DMS79 treated with DMSO at 0.1 percent for 48 hours (cell line): ENCODE measurements at regions not wholly inside any gene's neighbourhood (a gene's known extent, or its start where the extent isn't known, plus 50 kb on each side); places are given as distances from the start of the nearest gene placed in this dataset.
A peak's percentile ranks its signal among the peaks of the same experiment; 100 is the strongest.
"Not testable (repeated sequence)": the region's sequence is repeated elsewhere in the genome, so short reads cannot be mapped to it uniquely, and the experiment has no call there.

Experiments used
- DNase-seq: peaks from one replicate; lab custom pipeline; 2025; lab: John Stamatoyannopoulos, UW

GRCh38 chr2:129201696-129202095, 777.8 kb upstream of the RAB6C start:
- no peak for DNase-seq

- no peak for DNase-seq
Measured at GRCh38 chr2:129203331-129203730, 776.1 kb upstream of the RAB6C start.

GRCh38 chr2:129204581-129204980, 774.9 kb upstream of the RAB6C start:
- not testable (repeated sequence) for DNase-seq

GRCh38 chr2:129205176-129205575, 774.3 kb upstream of the RAB6C start:
- DNase-seq, result no peak

DNA sequence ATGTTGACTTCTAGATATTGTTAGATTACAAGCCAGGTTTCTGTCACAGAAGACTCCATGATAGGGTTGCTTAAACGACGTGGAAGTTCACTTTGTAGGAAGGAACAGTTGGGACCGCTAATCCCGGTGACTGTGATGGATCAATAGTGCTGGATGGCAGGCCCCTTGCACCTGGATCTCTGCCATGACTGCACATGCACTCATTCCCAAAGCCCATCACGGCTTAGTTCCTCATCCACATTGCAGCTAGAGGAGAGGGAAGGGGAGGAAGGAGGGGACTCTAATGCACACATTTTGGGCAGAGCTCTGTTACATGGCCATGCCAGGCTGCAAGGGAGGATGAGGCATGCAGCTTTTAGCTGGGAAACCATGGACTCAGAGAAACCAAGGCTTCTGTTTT, 773.7 kb upstream of the RAB6C start:
- DNase-seq, result no peak

GRCh38 chr2:129212299-129212958, 767.0 kb upstream of the RAB6C start:
- no peak for DNase-seq

DNA sequence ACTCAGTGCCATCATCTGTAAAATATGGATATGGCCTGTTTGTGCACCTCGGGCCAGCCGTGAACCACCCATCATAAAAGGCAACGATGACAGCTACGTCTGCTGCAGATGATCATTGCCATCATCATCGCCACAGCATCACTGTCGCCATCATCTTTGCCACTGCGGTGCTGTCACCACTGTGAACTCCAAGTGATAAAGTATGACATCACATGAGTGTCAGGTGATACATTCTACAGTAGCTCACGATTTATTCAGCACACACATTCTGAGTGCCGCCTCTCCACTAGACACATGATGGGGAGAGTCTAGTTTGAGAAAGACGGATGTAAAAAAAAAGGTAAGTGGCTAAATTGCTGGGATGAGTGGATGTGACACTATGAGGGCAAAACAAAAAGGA, 755.4 kb upstream of the RAB6C start:
- no peak for DNase-seq

- DNase-seq, result no peak
Measured at GRCh38 chr2:129224486-129224885, 755.0 kb upstream of the RAB6C start.

DNA sequence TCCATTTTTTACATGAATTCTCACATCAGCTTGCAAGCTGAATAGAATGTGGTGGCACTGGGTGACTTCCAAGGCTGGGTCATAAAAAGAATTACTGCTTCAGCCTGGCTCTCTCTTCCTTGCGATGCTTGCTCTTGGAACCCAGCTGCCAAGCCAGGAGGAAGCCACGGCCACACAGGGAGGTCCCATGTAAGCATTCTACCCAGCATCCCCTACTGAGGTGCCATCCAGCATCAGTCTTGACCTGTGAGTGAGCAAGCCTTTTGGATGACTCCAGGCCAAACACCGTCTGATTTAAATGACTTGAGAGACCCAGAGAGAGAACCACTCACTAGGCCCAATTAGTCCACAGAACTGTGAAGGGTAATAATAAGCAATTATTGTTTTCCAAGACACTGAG, 750.3 kb upstream of the RAB6C start:
- no peak for DNase-seq

- DNase-seq, result no peak
Measured at GRCh38 chr2:129229830-129230441, 749.5 kb upstream of the RAB6C start.

GRCh38 chr2:129231924-129232323, 747.5 kb upstream of the RAB6C start:
- DNase-seq, result no peak

DNA sequence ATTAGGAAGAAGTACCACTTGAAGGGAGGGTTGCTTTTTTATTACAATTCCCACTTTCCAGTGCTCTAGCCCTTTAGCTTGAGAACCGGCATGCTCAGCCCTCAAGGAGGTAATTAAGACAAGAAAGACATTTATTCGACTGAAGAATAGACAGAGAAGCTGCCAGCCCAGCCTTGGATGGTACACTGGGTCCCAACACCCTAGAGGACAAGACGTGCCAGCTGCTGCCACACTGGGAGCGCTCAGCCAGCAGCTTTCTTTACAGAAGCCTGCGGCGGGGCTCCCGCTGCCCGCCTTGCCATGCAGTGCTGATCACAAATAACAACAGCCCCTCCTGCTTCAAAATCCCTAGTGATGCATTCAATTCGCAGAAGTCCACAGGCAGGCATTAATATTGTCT, 746.3 kb upstream of the RAB6C start:
- peak; percentile 90 for DNase-seq

DNA sequence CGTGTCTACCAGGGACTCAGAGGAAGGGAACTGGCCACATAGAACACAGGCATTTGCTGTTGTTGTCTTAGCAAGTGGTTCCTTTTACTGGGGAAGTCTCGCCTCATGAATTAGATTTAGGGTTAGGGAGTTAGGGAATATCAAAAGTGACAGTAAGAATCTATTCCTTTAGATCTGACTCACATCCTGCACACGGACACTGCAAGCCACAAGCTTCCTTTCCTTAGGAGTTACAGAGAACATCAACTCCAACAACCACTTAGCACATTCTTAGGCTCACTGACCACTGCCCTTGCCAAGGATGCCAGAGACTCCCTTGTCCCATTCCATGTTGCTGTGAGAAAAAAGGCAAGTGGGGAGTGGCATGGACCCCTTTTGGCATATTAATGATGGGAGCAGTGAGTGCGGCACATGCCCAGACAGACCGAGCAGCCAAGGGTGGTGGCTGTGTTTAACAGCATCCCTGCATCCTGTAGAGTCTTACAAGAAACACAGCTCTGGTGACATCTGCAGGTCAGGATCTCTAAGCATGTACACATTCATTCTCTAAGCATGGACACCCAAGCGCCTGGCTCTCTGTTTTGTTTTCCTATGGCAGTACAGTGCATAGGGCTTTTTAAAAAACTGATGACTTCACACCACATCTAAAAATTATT, 745.6 kb upstream of the RAB6C start:
- peak; percentile 61 for DNase-seq

DNA sequence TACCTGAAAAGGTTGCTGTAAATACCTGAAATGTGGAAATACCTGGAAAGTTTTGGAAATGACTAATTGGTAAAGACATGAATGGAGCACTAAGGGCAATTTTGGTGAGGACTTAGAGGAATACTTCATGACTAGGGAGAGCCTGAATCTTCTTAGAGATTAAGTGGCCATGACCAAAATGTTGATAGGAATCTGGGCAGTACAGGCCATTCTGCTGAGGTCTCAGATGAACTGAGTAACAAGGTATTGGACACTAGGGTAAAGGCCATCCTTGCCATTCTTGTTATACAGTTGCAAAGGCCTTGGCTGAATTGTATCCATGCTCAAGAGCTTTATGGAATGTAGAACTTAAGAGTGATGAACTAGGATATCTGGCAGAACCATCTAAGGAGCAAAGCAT, 742.9 kb upstream of the RAB6C start:
- no peak for DNase-seq

- DNase-seq, result no peak
Measured at GRCh38 chr2:129237966-129238725, 741.3 kb upstream of the RAB6C start.

- DNase-seq, result no peak
Measured at GRCh38 chr2:129239141-129239540, 740.3 kb upstream of the RAB6C start.

DNA sequence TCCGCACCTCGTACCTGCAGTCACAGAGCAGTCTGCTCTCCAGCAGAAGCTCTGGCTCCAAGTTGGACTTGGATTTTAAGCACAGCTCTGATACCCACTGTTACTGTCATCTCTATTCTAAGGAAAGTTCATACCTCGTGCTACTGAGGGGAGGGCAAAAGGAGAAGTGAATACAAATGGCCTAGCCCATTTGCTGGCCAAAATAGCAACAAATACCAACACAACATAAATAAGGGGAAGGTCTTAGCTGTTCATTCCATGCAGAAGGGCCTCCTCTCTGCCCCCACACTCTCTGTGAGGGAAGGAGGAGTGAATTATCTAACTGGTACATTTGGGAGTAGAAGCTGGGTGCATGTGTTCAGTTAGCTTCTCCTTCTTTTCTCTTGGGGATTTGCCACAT, 739.4 kb upstream of the RAB6C start:
- no peak for DNase-seq

- no peak for DNase-seq
Measured at GRCh38 chr2:129242269-129242668, 737.2 kb upstream of the RAB6C start.

GRCh38 chr2:129247751-129248150, 731.7 kb upstream of the RAB6C start:
- no peak for DNase-seq

DNA sequence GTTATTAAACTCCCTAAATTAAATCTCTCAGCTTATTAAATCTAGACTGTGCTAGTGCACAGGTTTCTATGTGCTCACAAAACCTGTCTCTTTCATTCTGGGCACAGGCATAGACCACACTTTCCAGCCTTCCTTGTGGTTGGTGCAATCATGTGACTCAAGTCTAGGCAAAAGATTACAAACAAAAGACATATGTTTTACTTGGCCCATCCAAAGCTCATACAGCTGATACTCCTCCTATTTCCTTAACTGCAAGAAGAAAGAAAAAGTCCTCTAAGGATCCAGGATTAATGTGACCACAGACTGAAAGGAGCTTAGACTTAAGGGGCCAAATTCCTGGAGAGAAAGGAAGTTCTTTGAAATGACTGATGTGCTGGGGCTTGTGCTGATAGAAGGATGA, 731.3 kb upstream of the RAB6C start:
- DNase-seq, result no peak

GRCh38 chr2:129252781-129253460, 726.5 kb upstream of the RAB6C start:
- no peak for DNase-seq

GRCh38 chr2:129253461-129253812, 726.0 kb upstream of the RAB6C start:
- DNase-seq, result no peak
